ENCODE measurements at regions not wholly inside any gene's neighbourhood (a gene's known extent, or its start where the extent isn't known, plus 50 kb on each side); places are given as distances from the start of the nearest gene placed in this dataset.

DNA sequence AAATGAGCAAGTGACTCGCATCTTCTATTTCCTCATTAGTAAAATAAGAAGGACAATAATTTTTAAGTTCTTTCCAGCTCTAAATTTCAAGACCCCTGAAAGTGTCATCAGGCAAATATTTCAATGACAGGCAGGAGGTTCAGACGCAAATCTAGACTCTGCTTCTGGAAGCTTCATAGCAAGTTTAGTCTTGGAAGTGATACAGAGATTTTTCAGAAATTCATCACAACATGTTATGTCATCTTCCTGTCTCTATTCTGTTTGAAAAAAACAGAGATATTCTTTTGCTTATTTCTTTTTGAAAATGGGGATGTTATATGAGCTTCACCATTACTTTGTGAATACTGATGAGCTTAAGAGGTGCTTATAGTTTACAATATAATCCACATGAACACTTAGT is 74.0 kb downstream of the C3orf85 start:
- no peaks in the 10 kb centered on the region for H3K36me3 Mint-ChIP-seq
- H3K27ac Mint-ChIP-seq, result no peak overlapping the region
- no peaks in the 10 kb centered on the region for H3K9me3 Mint-ChIP-seq
- DNase-seq (ENCODE audit: low spot score in 2 of 2) (no peak), ATAC-seq (no peak)

DNA sequence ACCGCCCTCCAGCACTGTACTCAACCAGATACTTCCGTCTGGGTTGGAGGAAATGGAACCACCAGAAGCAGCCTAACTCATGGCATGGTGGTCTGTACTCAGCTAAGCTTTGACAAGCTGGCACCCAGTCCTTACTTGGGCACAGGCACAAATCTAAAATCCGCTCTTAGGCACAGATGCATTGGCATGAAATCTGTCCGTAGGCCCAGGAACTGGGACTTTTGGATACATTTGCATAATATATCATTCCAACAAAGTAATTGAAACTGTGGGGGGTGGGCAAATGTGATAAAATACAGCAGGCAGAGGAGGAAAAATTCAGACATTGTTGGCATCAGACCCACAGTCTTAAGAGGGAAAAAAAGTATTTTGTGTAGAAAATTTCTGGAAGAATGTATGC is 75.4 kb downstream of the C3orf85 start:
- no peaks in the 10 kb centered on the region for H3K9me3 Mint-ChIP-seq
- H3K36me3 Mint-ChIP-seq, result no peaks in the 10 kb centered on the region
- no peak for ATAC-seq
- no peak overlapping the region for H3K27ac Mint-ChIP-seq
- no peak for DNase-seq (ENCODE audit: low spot score in 2 of 2)

DNA sequence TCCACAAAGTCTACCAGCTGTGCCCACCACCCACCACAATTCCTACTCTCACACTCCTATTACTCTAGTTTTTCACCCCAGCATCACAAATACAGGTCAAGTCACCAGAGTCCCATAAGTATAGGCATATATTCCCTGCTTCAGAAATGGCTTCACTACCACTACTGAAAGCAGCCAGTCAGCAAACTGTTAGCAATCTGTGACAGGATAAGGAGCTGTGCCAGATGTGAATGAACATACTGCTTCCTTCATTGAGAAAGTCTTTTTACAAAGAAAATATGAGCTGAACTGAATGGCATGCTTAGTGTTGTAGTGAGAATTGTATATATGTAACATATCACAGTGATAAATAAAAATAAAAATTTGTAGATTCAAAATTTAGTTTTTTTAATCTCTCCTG is 76.8 kb downstream of the C3orf85 start:
- no peak for ATAC-seq
- Mint-ChIP-seq H3K27ac (no peak overlapping the region), H3K36me3 (no peaks in the 10 kb centered on the region), H3K9me3 (no peaks in the 10 kb centered on the region)
- no peak for DNase-seq (ENCODE audit: low spot score in 2 of 2)

DNA sequence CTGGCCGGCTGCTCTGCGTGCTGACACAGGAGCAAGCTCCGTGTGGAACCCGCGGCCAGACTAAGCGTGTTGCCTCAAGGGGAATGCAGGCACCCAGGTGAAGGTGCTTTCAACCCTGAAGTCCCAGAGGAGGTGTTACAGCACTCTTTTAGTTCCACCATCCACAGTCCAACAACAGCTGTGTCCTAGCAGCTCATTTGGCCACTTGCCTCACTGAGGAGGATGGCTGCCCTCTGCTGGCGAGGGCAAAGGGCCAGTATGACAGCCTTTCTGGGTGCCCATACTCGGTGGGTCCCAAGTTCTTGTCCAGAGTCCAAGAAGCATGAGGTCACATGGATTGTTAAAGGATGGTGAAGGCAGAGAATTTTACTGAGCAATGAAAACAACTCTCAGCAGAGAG is 87.8 kb downstream of the C3orf85 start:
- DNase-seq (ENCODE audit: low spot score in 2 of 2) (peak in 1 of 2 donors; percentile 5), ATAC-seq (no peak)
- Mint-ChIP-seq H3K9me3 (peaks cover 1 to 3% of the 10 kb centered on the region in 2 donors), H3K36me3 (no peaks in the 10 kb centered on the region), H3K27ac (no peak overlapping the region)

DNA sequence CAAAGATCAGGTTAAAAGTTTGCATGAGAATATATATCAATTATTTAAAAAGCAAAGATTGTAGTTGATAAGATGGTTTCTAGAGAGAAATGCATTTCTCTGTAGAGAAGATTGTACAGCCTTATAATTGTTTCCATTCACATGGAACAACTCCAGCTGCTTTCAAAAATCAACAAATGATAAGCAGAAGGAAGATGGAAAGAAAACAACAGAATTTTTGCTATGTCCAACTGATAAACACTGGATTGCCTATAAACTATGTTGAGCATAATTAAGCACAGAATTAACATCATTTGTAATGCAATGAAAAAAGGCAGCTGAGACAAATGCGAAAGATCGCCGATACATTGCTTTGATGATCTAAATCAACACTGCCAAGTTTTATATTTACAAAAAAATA is 89.0 kb downstream of the C3orf85 start:
- Mint-ChIP-seq H3K27ac (no peak overlapping the region), H3K36me3 (no peaks in the 10 kb centered on the region), H3K9me3 (no peaks in the 10 kb centered on the region)
- ATAC-seq (no peak), DNase-seq (ENCODE audit: low spot score in 2 of 2) (no peak)

DNA sequence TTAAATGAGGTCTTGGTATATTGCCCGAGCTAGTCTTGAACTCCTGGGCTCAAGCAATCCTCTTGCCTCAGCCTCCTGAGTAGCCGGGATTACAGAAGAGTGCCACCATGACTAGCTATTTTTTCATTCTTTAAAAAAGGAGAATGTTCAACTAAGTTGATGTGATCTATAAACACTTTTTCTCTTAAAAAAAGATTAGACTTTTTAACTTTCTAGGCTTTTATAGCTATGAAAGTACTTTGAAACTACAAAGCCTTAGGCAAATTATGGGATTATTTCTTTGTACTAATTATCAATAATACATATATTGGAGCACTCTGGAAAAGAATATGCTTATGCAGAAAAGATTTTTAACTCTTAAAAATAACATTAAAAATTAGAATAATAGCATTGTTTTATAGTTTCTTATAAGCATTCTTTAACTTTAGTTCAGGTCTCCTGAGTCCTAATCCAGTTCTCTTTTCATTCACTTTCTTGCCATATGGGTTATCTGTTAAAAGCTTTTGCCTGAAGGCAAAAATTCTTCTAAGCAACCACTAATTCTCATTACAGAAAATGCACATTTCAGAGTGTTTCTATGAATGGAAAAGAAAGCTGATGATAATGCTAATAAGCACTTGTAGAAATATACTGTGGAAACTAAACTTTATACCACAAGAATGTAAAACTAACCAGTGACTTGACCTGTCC is 87.8 kb downstream of the DPPA2 start:
- DNase-seq (ENCODE audit: low spot score in 2 of 2) (no peak), ATAC-seq (no peak)
- Mint-ChIP-seq H3K27ac (no peak overlapping the region), H3K9me3 (no peaks in the 10 kb centered on the region), H3K36me3 (no peaks in the 10 kb centered on the region)

DNA sequence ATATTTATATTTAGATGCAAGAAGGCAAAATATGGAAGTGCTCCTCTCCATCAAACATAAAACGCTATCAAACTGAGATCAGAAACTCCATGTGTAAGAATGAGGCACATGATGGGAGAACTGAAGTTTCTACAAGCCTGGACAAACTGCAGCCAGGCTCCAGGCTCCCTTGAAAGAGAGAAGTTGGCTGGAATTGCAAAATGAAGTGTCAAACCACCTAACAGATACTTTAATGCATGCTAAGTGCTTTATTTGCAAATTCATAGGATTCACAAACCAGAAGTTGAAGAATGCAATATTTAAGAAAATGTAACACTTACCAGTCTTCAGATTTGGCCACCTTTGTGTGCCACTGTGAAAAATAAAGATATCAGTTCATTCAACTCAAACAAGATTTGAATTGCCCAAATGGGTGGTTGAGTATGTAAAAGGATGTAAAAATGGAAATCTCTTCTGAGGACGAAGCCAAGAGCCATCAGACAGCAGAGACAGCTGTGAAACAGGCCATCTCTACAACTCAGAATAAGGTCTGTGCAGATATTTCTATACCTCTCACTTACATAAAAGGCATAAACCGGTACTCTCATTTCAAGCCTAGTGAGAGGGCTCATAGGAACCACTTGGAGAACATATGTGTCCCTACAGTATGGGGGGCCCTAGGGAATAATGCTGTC is 87.0 kb downstream of the DPPA2 start:
- no peaks in the 10 kb centered on the region for H3K36me3 Mint-ChIP-seq
- no peak overlapping the region for H3K27ac Mint-ChIP-seq
- ATAC-seq (no peak), DNase-seq (ENCODE audit: low spot score in 2 of 2) (no peak)
- no peaks in the 10 kb centered on the region for H3K9me3 Mint-ChIP-seq

DNA sequence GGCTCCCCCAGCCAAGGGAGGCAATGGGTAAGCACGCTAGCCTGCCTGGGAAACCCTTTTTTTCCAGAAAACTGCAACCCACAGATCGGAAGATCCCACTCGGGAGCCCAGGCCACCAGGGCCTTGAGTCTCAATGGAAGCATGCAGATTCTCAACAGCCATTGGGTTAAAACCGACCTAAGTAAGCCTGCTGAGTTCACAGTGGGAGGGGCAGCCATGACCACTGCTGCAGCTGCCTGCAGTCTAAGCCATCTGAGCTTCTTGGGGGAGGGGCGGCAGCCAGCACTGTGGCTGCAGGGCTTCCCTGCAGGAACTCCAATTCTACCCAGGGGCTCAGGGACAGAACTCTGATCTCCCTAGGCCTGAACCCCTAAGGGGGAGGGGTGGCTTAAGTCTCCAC is 82.0 kb downstream of the DPPA2 start:
- ATAC-seq, result no peak
- peaks cover 0 to 11% of the 10 kb centered on the region in 2 donors for H3K9me3 Mint-ChIP-seq
- no peak overlapping the region for H3K27ac Mint-ChIP-seq
- no peak for DNase-seq (ENCODE audit: low spot score in 2 of 2)
- H3K36me3 Mint-ChIP-seq, result no peaks in the 10 kb centered on the region

DNA sequence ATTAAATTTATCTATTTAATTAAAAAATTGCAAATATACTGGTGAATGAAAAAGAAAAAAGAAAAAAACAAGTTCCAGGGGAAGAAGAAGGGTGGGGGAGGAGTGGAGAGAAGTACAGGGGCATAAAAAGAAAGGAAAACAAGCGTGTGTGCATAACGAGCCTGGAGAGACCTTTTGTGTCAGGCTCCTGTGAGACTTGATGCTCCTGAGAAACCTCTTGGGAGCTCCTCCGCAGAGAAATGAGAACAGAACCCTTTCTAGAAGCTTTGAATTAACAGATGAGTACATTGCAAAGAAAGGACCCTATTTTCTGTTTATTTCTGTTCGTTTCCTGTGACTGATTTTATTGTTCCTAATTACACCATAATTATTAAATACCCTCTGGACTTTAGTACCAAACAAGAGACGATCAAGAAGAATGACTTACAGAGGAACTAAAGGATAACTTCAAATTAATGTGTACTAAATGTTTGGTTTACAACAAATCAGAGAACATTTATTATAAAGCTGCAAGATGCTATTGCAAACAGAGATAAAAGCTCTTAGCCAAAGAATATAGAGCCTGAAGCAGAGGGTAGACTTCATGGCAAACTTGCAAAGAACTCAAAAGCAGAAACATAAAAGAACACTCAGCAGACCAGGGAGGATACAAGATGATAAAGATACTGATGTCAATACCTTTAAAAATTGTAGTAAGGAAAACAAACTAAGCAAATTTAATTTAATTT is 74.7 kb downstream of the DPPA2 start:
- peaks cover 0 to 7% of the 10 kb centered on the region in 2 donors for H3K9me3 Mint-ChIP-seq

DNA sequence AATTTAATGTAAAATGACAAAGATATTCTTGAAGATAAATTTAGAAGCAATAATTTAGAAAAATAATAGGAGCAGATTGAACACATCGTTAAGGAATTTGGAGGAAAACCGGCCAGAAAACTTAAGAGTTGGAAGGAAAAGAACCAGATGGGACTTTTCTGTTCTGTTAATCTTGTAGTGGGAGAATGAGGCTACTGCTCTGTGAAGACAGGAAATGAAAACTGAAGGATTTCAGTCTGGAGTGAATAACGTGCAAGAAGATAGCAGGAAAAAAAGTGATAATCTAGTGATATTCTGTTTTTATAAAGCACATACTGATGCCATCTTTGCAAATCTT is 74.2 kb downstream of the DPPA2 start:
- Mint-ChIP-seq H3K36me3 (no peaks in the 10 kb centered on the region), H3K9me3 (peaks cover 0 to 2% of the 10 kb centered on the region in 2 donors), H3K27ac (no peak overlapping the region)
- no peak for ATAC-seq
- DNase-seq (ENCODE audit: low spot score in 2 of 2), result no peak

More for the DNA sequence above, 74.7 kb downstream of the DPPA2 start:
- DNase-seq (ENCODE audit: low spot score in 2 of 2) (no peak), ATAC-seq (no peak)
- H3K36me3 Mint-ChIP-seq, result no peaks in the 10 kb centered on the region
- no peak overlapping the region for H3K27ac Mint-ChIP-seq

Data from activated naive CD4-positive, alpha-beta T cell treated with anti-CD3 and anti-CD28 coated beads, Interleukin-2, amount 50 U/mL, for 72 hours (primary cell).